HG03135 (cell line): ENCODE measurements at regions not wholly inside any gene's neighbourhood (a gene's known extent, or its start where the extent isn't known, plus 50 kb on each side); places are given as distances from the start of the nearest gene placed in this dataset.

ENCODE experiments used
- ATAC-seq: cut with Tn5 transposase; IDR thresholded peaks from one replicate; pipeline ENCODE4 v1.9.1; 2021; ENCODE audit warnings: mild to moderate bottlenecking, moderate library complexity; ENCODE audit not compliant: unreplicated experiment

DNA sequence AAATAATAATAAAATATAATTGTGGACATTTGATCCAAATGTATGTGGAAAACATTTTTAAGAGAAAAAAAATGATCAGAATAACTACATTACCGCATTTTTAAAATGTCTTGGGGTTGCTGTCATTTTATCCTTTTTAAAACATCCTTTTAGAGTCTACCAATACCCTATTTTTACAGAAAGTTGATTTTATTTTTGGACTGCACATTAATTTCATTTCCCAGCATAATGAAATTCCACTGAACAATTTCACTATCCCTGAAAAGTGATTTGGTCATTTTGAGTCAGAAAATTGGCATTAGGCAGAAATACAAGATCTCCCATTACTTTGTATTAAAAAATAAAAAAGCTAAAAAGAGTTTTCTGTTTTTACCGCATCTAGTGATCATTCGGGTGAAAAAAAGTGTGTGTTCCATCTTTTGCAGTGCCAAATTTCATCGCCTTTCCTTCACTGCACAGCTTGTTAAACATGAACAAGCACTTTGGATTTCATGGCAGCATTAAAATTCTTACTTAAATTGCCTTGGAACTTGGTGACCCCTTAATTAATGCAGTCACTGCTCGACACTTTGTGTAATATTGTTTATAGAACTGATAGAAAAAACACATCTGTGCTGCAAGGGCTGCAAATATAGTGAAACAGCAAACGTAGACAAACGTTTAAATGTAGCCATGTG lies 611.7 kb downstream of the TSN start:
- ATAC-seq, result no peak

DNA sequence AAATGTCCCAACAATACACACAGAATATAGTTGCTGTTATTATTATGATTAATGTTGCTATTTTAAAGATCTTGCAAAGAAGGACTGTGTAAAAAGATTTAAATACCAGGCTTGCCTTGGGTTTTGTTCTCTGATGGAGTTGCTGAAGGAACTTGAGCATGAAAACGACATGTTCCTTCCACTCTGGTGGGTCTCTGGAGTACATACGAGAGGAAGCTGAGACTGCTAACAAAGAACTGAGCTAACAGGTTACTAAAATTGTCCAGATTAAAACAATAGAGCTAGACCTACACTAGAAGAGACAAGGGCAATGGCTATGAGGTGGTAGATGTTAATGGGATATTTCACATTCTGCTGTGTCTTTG lies 612.2 kb downstream of the TSN start:
- ATAC-seq, result no peak

DNA sequence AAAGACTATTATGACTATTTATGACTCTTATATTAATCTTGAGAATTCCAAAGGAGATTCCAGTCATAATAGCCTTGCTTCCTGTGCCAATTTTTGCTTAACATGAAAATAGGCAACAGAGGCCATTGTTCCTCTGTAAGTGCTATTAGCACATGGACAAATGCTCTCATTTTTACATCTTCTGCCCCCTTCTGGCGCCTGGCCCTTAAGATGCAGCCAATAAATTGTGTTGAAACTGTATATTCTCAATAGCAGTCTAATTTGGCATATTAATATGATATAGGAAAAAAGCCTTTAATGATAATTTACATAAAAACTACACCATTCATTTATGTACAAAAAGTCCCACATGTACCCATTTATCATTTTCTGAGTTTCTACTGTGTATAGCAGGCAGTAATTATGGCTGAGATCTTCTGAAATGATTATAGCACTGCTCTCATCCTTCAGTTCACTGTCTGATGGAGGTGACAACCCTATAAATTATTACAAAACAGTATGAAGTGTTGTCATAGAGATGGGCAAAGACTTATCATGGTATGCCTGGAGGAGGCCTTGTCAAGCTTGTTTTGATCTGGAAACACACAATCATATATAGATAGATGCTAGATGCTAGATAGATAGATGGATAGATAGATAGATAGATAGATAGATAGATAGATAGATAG lies 613.3 kb downstream of the TSN start:
- no peak for ATAC-seq

DNA sequence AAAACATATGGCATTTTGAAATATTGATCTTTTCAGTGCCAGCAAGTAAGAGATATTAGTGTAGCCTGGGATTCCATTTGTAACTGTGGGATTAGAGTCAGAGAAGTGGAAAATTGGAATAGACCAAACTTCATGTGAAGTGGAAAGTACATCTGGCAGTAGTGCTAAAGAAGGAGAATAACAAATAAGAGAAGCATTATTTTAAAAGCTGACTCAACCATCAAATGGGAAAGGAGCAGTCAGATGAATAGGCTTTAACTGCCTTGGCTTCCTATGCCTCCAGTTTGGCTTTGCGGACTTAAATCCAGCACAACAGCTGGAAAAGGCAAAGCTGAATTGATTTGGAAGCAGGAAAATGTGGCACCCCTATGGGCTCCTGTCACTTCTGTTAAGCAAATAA lies 623.1 kb downstream of the TSN start:
- ATAC-seq, result no peak

DNA sequence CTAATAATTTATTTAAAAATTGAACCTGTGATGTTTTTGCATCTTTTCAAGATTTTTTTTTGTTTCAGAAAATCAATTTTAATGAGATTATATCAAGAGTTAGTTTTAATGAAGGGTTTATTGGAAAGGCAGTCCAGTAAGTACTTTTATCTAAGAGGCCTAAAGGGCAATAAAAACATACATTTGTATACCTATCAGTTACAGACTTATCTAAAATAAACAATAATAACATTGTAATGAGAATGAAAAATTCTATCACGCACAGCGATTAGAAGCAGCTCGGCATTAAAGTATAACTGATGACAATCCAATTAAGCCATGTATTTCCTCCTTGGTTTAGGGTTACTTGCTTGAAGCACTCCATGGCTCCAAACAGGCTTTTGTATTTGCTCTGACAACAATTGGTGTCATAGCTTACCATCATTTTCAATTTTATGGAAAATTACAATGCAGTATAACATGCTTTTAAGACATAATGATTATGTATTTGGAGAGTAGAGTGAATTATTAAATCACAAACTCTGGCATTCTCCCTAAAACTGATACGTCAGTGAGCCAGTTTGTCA lies 629.4 kb downstream of the TSN start:
- ATAC-seq, result no peak

DNA sequence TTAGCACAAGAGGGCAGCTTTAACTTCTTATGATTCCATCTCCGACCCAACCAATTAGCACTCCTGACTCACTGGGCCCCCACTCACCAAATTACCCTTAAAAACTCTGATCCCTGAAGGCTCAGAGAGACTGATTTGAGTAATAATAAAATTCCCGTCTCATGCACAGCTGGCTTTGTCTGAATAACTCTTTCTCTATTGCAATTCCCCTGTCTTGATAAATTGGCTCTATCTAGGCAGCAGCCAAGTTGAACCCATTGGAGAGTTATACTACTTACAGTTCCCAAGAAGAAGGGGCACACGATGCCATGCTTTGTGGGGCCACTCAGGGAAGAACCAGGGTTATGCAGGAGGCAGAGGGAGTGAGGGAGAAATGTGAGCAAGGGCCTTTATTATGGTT lies 632.8 kb downstream of the TSN start:
- no peak for ATAC-seq

DNA sequence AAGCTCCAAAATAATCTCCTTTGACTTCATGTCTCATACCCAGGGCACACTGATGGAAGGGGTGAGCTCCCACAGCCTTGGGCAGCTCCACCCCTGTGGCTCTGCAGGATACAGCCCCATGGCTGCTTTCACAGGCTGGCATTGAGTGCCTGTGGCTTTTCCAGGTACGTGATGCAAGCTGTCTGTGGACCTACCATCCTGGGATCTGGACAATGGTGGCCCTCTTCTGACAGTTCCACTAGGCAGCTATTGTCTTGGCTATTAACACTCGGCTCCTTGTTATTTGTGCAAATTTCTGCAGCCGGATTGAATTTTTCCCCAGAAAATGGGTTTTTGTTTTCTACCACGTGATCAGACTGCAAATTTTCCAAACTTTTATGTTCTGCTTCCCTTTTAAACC lies 634.2 kb downstream of the TSN start:
- ATAC-seq, result no peak

DNA sequence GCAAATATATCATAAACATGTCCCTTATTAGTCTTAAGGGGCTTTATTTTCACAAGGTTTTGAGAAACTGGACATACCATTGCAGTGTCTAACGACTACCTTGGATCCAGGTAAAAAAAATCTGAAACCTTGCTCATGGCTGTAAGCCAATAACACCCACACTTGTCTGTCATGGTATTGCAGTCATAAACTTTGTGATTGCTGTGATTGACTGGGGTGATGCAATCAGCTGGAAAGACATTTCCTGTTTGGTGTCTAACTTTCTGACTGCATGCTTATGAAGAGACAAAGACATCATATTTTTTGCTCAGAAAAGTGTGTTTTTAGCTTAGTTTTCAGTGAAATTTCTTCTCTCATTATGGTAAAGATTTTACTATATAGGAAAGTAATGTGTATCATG lies 635.0 kb downstream of the TSN start:
- ATAC-seq, result no peak

DNA sequence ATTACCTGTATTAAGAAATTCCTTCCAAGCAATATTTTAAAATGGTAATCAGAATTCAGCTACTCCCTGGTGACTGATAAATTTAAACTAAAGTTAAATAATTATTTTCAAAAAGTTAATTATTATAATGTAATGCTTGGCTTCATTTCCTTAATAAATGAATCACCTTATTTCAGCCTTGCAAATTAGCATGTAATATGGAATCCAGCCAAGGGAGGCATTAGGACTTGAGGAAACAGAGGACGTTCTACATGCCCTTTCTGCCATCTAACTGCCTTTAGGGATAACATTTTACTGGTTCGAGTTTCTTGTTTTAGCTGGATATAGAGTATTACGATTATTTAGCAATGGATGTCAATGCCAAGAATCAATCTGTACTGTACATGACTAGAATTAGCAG lies 636.3 kb downstream of the TSN start:
- no peak for ATAC-seq

DNA sequence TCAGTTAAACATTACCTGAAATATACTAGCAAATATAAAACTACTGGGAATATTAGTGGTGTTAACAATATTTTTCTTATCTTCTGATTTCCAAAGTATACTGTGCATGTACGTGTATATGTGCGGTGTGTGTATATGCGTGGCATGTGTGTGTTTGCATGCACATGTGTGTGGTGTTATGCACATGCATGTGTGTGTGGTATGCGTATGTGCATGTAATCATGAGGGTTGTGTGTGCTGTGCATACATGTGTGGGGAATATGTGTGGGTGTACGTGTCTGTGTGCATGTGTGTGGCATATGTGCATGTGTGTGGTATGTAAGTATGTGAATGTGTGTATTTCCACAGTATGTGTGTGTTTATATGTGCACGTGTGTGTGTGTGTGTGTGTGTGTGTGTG lies 640.2 kb downstream of the TSN start:
- no peak for ATAC-seq

DNA sequence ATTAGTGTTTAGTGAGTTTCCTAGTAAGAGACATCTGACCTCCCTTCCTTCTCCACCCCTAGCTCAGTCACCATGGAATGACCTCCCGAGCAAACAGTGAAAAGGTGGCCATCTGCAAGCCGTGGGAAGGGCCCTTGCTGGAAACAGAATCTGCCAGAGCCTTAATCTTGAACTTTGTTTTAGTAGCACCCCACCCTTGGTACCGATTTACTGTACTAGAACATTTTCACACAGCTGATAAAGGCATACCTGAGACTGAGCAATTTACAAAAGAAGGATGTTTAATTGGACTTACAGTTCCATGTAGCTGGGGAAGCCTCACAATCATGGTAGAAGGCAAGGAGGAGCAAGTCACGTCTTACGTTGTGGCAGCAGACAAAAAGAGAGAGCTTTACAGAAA lies 655.8 kb downstream of the TSN start:
- ATAC-seq, result no peak

DNA sequence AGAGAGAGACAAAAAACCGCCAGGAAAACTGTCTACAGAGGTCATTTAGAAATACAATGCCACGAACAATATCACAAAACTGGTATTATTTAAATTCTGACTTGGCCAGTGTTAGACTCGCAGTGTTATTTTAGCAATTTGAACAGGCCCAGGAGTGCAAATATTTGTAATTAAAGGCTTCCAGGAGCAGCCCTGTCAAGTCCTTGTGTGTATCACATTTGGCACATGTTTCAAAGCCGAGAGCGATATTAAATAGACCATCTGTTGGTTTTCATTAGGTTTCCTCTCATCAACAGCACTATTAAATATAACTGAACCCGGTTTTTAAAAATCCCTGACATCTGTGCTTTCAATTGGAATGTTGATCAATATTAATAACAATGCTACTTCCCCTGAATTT lies 656.9 kb downstream of the TSN start:
- ATAC-seq, result no peak

DNA sequence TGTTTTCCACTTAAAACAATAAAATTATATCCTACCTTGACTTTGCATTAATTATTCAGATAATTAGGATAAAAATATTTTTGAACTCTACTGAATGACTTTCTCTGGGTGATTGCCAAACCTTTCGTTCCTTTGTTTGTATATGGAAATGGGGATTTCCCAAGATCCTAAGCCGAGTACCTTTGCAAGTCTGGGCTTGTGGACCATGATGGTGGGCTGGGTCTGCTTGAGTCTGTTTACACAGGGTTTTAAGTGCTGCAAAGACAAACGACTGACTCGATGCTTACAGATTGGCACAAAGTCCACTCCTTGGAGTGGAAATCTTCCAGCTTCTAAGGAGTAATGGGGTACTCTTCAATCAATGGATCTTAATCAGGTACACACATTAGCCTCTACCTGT lies 659.5 kb downstream of the TSN start:
- no peak for ATAC-seq

DNA sequence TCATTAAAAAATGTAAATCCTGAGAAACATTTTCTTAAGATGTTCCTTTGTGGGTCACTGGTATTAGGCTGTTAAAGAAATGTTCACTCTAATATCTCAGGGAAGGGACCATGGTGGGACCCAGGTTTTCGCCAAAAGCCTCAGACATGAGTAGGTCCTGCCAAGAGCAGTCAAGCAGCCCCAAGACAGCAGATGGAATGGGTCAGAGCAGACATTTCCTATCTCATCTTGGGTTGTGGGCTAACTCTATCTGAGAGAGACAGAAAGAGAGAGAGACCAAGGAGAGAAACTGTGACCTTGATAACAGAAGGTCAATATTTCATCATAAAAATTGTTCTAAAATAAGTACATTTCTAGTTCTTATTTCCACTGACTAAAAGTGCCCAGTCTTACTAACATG lies 661.7 kb downstream of the TSN start:
- ATAC-seq, result no peak

DNA sequence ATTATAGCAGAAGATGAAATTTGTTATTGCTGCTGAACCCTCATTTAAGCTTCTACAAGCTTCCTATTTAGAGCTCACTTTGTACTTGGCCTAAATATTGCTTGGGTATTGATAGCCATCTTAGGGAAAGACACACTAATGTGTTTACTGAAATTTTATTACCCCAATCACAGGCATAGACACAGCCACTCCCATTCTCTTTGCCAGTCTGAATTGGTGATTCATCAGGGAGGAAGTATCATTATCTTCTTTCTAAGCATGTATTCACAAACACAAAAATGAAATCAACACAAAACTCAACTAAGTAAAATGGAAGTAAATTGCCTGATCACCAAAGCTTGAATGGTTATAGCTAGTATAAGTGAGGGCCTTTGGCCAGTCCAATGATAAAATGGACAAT lies 666.3 kb downstream of the TSN start:
- no peak for ATAC-seq

DNA sequence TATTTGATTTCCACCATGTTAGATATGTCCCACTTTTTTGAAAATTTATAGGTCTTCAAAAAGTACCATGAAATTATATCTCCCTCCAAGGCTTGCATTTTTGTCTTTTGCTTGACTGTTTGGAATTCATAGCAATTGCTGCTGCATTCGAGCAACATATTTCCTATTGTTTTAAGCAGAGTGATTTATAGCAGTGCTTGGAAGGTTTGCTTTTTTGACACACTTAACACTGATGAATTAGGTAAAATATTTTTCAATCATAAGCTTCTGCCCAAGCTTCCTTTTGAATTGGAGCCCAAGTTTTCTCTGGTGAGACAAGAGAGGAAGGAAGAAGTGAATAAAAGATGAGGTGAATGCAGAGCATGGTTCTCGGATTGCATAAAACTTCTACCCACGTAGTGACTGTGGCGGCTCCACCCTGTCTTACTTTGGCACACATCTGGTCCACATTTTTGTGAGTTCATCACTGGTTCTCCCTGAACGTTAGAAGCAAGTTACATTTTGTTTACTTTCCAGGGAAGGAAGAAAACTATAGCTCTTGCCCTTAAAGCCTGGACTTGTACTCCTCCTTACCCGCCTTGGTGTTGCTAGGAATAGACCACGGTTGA lies 667.0 kb downstream of the TSN start:
- no peak for ATAC-seq

DNA sequence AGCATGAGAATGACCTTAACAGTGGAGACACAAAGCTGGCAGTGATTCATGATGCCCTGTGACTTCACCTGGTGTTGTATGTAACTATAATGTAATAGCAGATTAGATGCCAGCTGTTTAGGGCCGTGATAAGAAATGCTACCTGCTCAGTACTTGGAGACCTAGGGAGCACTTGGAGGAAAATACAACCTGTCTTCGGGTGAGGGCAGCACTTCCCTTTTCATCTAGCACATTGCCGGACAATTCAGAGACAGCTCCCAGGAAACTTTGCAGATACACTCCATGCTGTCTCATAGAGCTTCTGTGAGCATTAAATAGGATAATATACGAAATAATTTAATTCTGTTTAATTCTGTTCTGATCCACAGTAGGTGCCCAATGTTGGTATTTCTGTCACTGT lies 668.5 kb downstream of the TSN start:
- ATAC-seq, result no peak

DNA sequence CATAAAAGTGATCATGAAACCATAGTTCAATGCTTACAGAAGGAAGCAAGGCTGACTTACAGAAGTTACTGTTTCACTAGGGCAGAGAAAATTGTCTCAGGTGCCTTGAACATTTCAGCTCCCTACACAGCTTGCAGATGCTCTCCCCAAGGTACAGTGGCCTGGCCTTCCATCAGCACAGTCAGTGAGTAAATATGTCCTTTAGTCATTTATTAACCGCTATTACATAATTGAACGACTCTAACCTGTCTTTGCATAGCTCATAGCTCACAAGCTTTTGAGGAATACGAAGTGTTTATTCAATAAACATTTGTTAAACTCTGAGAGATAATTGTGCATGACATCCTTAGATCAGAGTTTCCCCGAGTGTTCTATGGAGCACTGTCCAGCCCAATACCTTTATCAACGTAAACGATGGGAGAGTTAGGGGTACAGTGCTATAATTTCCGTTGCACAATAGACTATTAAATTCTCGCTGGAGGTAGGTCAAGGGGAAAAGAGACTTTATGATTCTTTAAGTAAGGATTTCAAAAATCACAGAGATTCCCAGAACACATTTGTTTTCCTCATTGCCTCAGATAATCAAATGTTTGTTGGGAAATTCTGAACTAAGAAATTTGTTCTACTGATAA lies 677.8 kb downstream of the TSN start:
- ATAC-seq, result no peak

DNA sequence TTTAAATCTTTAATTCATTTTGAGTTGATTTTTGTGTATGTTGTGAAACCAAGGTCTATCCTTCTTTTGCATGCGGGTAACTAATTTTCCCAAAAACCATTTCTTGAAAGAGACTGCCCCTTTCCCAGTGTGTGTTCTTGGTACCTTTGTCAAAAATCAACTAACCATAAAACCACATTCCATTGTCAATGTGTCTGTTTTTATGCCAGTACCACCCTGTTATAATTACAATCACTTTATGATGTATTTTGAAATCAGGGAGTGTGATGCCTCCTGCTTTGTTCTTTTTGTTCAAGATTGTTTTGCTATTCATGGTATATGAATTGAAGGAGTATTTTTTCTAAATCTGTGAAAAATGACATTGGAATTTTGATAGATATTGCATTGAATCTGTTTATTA lies 689.6 kb downstream of the TSN start:
- no peak for ATAC-seq

DNA sequence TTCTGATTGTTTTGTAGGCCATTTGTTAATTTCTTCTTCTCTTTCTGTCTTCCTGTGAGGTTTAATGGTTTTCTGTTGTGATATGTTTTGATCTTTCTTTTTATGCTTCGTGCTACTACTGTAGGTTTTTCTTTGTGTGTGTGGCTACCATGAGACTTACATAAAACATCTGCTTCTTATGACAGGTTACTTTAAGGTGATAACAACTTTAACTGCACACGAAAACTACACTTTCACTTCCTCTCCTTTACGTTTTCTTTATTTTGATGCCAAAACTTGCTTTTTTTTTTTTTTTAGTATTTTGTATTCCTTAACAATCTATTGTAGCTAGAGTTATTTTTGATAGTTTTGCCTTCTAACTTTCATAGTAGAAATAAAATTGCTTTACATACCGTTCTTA lies 691.3 kb downstream of the TSN start:
- ATAC-seq, result no peak

DNA sequence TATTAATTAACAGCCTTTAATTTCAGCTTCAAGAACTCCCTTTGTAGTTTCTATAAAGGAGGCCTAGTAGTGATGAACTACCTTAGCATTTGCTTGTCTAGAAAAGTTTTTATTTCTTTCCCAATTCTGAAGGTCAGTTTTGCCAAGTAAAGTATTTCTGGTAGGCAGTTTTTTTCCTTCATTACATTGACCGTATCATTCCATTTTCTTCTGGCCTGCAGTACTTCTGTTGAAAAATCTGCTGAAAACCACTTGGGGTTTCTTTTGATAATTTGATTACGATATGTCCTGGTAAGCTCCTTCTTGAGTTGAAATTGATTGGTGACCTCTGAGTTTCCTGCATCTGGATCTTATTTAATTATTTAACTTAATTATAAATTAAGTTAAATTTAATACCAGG lies 691.8 kb downstream of the TSN start:
- ATAC-seq, result no peak

DNA sequence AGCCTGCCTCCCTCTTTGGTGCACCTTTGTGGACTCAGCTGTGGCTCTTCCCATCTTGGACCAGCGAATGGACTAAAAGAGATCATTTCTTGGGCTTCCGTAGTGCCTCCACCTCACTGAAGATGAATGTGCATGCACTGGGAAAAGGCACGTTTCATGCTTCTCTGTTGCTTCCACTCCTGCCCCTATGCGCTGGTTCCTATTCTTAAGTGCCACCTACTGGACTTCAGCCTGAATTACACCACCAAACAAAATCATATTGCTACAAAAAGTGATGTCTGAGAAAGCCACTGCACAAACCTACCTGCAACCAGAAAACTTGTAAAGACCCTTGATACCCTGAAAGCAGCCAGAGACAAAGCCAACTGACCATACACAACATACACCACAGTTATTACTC lies 695.6 kb downstream of the TSN start:
- ATAC-seq, result no peak
